Activated CD8-positive, alpha-beta memory T cell treated with anti-CD3 and anti-CD28 coated beads, Interleukin-2, amount 10 ng/mL, durations not matched to agents 7 days and 5 days (primary cell): ENCODE measurements at regions not wholly inside any gene's neighbourhood (a gene's known extent, or its start where the extent isn't known, plus 50 kb on each side); places are given as distances from the start of the nearest gene placed in this dataset.

Source experiments
- ATAC-seq: fragments of 150-1000 bp; cut with Tn5 transposase; one replicate; pipeline ENCODE4 v1.10.0; 2021; ENCODE audit warnings: moderate library complexity
- CTCF ChIA-PET: fragments of 350-600 bp; sonication (Branson Sonifier 250); formaldehyde crosslinking; loops from one replicate; lab custom pipeline; 2021; ENCODE audit warnings: antibody characterized with exemption; lab: Charles Lee
- DNase-seq: peaks from one replicate; pipeline ENCODE4 v3.0.0-alpha.2; 2020
- H3K27ac Mint-ChIP-seq: one replicate; pipeline ENCODE4 v1.8.0; 2021; ENCODE audit warnings: mild to moderate bottlenecking, mixed read lengths
- H3K27me3 Mint-ChIP-seq: one replicate; pipeline ENCODE4 v1.8.0; 2021; ENCODE audit warnings: mixed read lengths
- H3K36me3 Mint-ChIP-seq: one replicate; pipeline ENCODE4 v1.8.0; 2021; ENCODE audit warnings: mild to moderate bottlenecking, mixed read lengths
- H3K4me1 Mint-ChIP-seq: one replicate; pipeline ENCODE4 v1.8.0; 2021; ENCODE audit warnings: mixed read lengths
- H3K4me3 Mint-ChIP-seq: one replicate; pipeline ENCODE4 v1.8.0; 2021; ENCODE audit warnings: mild to moderate bottlenecking, moderate library complexity, mixed read lengths
- H3K9me3 Mint-ChIP-seq: one replicate; pipeline ENCODE4 v1.8.0; 2022; ENCODE audit warnings: low read depth, mixed read lengths

- ATAC-seq = no peak
- no peaks in the 10 kb centered on the region for H3K27me3 Mint-ChIP-seq
- H3K4me3 Mint-ChIP-seq = no peak overlapping the region
- CTCF ChIA-PET = no interaction called here
- H3K36me3 Mint-ChIP-seq = peaks cover 4% of the 10 kb centered on the region
- no peaks in the 10 kb centered on the region for H3K4me1 Mint-ChIP-seq
- H3K27ac Mint-ChIP-seq = no peak overlapping the region
- no peaks in the 10 kb centered on the region for H3K9me3 Mint-ChIP-seq
- no peak for DNase-seq
Measured at GRCh38 chr3:180341516-180341915, 260.4 kb upstream of the TTC14 start.

GRCh38 chr3:180351601-180352000 lies 250.4 kb upstream of the TTC14 start:
- no peaks in the 10 kb centered on the region for H3K36me3 Mint-ChIP-seq
- no peak for ATAC-seq
- no peak overlapping the region for H3K27ac Mint-ChIP-seq
- H3K9me3 Mint-ChIP-seq = peaks cover 2% of the 10 kb centered on the region
- no peaks in the 10 kb centered on the region for H3K4me1 Mint-ChIP-seq
- no peaks in the 10 kb centered on the region for H3K27me3 Mint-ChIP-seq
- H3K4me3 Mint-ChIP-seq = no peak overlapping the region
- DNase-seq = no peak
- CTCF ChIA-PET = no interaction called here

- H3K36me3 Mint-ChIP-seq = no peaks in the 10 kb centered on the region
- H3K27ac Mint-ChIP-seq = no peak overlapping the region
- no peak overlapping the region for H3K4me3 Mint-ChIP-seq
- ATAC-seq = no peak
- no peaks in the 10 kb centered on the region for H3K9me3 Mint-ChIP-seq
- CTCF ChIA-PET = no interaction called here
- no peaks in the 10 kb centered on the region for H3K27me3 Mint-ChIP-seq
- H3K4me1 Mint-ChIP-seq = no peaks in the 10 kb centered on the region
- no peak for DNase-seq
Measured at GRCh38 chr3:180352261-180352660, 249.7 kb upstream of the TTC14 start.

- CTCF ChIA-PET = no interaction called here
- Mint-ChIP-seq H3K4me1 (no peaks in the 10 kb centered on the region), H3K9me3 (no peaks in the 10 kb centered on the region), H3K4me3 (no peak overlapping the region), H3K27me3 (no peaks in the 10 kb centered on the region), H3K27ac (no peak overlapping the region), H3K36me3 (no peaks in the 10 kb centered on the region)
- ATAC-seq (no peak), DNase-seq (no peak)
Measured at GRCh38 chr3:180354214-180354613, 247.7 kb upstream of the TTC14 start.

GRCh38 chr3:180358179-180358578 lies 243.8 kb upstream of the TTC14 start:
- Mint-ChIP-seq H3K36me3 (no peaks in the 10 kb centered on the region), H3K9me3 (peaks cover 3% of the 10 kb centered on the region), H3K27ac (no peak overlapping the region), H3K4me1 (no peaks in the 10 kb centered on the region), H3K27me3 (no peaks in the 10 kb centered on the region), H3K4me3 (no peak overlapping the region)
- ATAC-seq (no peak), DNase-seq (no peak)
- CTCF ChIA-PET = no interaction called here

- CTCF ChIA-PET = no interaction called here
- Mint-ChIP-seq H3K9me3 (peaks cover 3% of the 10 kb centered on the region), H3K27ac (no peak overlapping the region), H3K4me1 (no peaks in the 10 kb centered on the region), H3K27me3 (no peaks in the 10 kb centered on the region), H3K4me3 (no peak overlapping the region), H3K36me3 (no peaks in the 10 kb centered on the region)
- no peak for ATAC-seq
- no peak for DNase-seq
Measured at GRCh38 chr3:180359061-180359952, 242.7 kb upstream of the TTC14 start.

- H3K27ac Mint-ChIP-seq = no peak overlapping the region
- CTCF ChIA-PET = no interaction called here
- H3K9me3 Mint-ChIP-seq = peaks cover 3% of the 10 kb centered on the region
- H3K4me3 Mint-ChIP-seq = no peak overlapping the region
- no peaks in the 10 kb centered on the region for H3K36me3 Mint-ChIP-seq
- ATAC-seq (no peak), DNase-seq (no peak)
- H3K4me1 Mint-ChIP-seq = no peaks in the 10 kb centered on the region
- no peaks in the 10 kb centered on the region for H3K27me3 Mint-ChIP-seq
Measured at GRCh38 chr3:180359953-180360279, 242.0 kb upstream of the TTC14 start.

- no peaks in the 10 kb centered on the region for H3K4me1 Mint-ChIP-seq
- H3K27ac Mint-ChIP-seq = no peak overlapping the region
- H3K9me3 Mint-ChIP-seq = peaks cover 5% of the 10 kb centered on the region
- no peak for ATAC-seq
- DNase-seq = no peak
- no peak overlapping the region for H3K4me3 Mint-ChIP-seq
- no peaks in the 10 kb centered on the region for H3K36me3 Mint-ChIP-seq
- CTCF ChIA-PET = no interaction called here
- H3K27me3 Mint-ChIP-seq = no peaks in the 10 kb centered on the region
Measured at GRCh38 chr3:180362081-180362480, 239.9 kb upstream of the TTC14 start.

- CTCF ChIA-PET = no interaction called here
- H3K9me3 Mint-ChIP-seq = peaks cover 3% of the 10 kb centered on the region
- no peak overlapping the region for H3K4me3 Mint-ChIP-seq
- H3K27me3 Mint-ChIP-seq = no peaks in the 10 kb centered on the region
- H3K4me1 Mint-ChIP-seq = no peaks in the 10 kb centered on the region
- DNase-seq = no peak
- H3K27ac Mint-ChIP-seq = no peak overlapping the region
- H3K36me3 Mint-ChIP-seq = no peaks in the 10 kb centered on the region
- ATAC-seq = no peak
Measured at GRCh38 chr3:180375831-180376230, 226.1 kb upstream of the TTC14 start.

GRCh38 chr3:180378496-180378895 lies 223.5 kb upstream of the TTC14 start:
- no peaks in the 10 kb centered on the region for H3K27me3 Mint-ChIP-seq
- no peak overlapping the region for H3K27ac Mint-ChIP-seq
- no peaks in the 10 kb centered on the region for H3K4me1 Mint-ChIP-seq
- H3K4me3 Mint-ChIP-seq = no peak overlapping the region
- DNase-seq (no peak), ATAC-seq (no peak)
- no peaks in the 10 kb centered on the region for H3K36me3 Mint-ChIP-seq
- CTCF ChIA-PET = no interaction called here
- no peaks in the 10 kb centered on the region for H3K9me3 Mint-ChIP-seq

- CTCF ChIA-PET = no interaction called here
- no peaks in the 10 kb centered on the region for H3K9me3 Mint-ChIP-seq
- no peaks in the 10 kb centered on the region for H3K27me3 Mint-ChIP-seq
- no peaks in the 10 kb centered on the region for H3K4me1 Mint-ChIP-seq
- ATAC-seq (no peak), DNase-seq (no peak)
- no peak overlapping the region for H3K27ac Mint-ChIP-seq
- no peaks in the 10 kb centered on the region for H3K36me3 Mint-ChIP-seq
- H3K4me3 Mint-ChIP-seq = no peak overlapping the region
Measured at GRCh38 chr3:180382638-180383180, 219.3 kb upstream of the TTC14 start.

- no peak for ATAC-seq
- H3K27me3 Mint-ChIP-seq = no peaks in the 10 kb centered on the region
- DNase-seq = no peak
- H3K9me3 Mint-ChIP-seq = no peaks in the 10 kb centered on the region
- no peak overlapping the region for H3K4me3 Mint-ChIP-seq
- H3K27ac Mint-ChIP-seq = no peak overlapping the region
- no peaks in the 10 kb centered on the region for H3K36me3 Mint-ChIP-seq
- H3K4me1 Mint-ChIP-seq = no peaks in the 10 kb centered on the region
- CTCF ChIA-PET = no interaction called here
Measured at GRCh38 chr3:180383332-180384020, 218.5 kb upstream of the TTC14 start.

GRCh38 chr3:180390313-180390712 lies 211.7 kb upstream of the TTC14 start:
- CTCF ChIA-PET = no interaction called here
- no peaks in the 10 kb centered on the region for H3K4me1 Mint-ChIP-seq
- H3K36me3 Mint-ChIP-seq = no peaks in the 10 kb centered on the region
- ATAC-seq = no peak
- no peak for DNase-seq
- no peaks in the 10 kb centered on the region for H3K9me3 Mint-ChIP-seq
- H3K4me3 Mint-ChIP-seq = no peak overlapping the region
- H3K27ac Mint-ChIP-seq = no peak overlapping the region
- H3K27me3 Mint-ChIP-seq = no peaks in the 10 kb centered on the region

GRCh38 chr3:180391001-180391400 lies 211.0 kb upstream of the TTC14 start:
- ATAC-seq (no peak), DNase-seq (no peak)
- Mint-ChIP-seq H3K9me3 (no peaks in the 10 kb centered on the region), H3K4me3 (no peak overlapping the region), H3K27ac (no peak overlapping the region), H3K27me3 (no peaks in the 10 kb centered on the region), H3K4me1 (no peaks in the 10 kb centered on the region), H3K36me3 (no peaks in the 10 kb centered on the region)
- CTCF ChIA-PET = no interaction called here
